Liver (tissue), 3 donors: ENCODE measurements at regions not wholly inside any gene's neighbourhood (a gene's known extent, or its start where the extent isn't known, plus 50 kb on each side); places are given as distances from the start of the nearest gene placed in this dataset.

Experiments
- GABPA ChIP-seq, 2 donors: IDR thresholded peaks in 1 of 2; conservative IDR thresholded peaks in 1 of 2; 2 replicates each; pipeline ENCODE4 v1.6.1; 2016; ENCODE audit warnings: antibody characterized with exemption in 2 of 2, mild to moderate bottlenecking in 1 of 2, moderate library complexity in 1 of 2
- TF ChIP-seq, protein P1 (sequence below): fragments of 150-350 bp; IDR thresholded peaks from 2 replicates; pipeline ENCODE4 v1.5.1; 2017; ENCODE audit warnings: improper control_type of control experiment, low read depth, low read length; ENCODE audit not compliant: missing input control
- TF ChIP-seq, protein P2 (sequence below): IDR thresholded peaks from 2 replicates; pipeline ENCODE4 v1.6.1; 2016; ENCODE audit warnings: antibody characterized with exemption, mild to moderate bottlenecking
- donor health status: healthy.
- donor health status: healthy.

DNA sequence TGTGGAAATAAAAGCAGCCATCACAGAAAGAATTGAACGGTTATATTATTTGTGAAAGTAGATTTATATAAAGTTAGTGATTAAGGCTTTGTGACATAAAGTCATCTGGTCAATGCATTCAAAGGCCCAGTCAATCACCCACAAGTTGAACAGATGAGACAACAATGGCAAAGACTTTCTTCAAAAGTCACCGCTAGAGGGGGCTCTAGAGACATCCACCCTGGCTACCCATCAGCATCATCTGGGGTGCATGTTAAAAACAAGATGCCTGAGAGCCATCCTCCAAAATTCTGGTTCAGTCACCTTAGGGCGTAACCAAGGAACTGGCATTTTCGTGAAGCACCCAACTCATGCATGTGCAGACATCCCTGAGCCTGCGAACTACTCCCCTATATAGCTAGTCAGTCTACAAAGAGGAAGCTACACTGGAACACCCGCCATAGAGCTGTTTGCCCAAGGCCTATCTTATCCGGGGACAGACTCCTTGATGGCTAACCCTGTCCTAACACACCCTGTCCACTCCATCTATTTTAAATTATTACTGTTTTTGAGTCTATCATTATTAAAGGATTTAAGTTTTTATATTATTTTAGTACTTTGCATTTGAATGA lies 970.5 kb downstream of the UQCRFS1 start:
- TF ChIP-seq, protein P1, sequence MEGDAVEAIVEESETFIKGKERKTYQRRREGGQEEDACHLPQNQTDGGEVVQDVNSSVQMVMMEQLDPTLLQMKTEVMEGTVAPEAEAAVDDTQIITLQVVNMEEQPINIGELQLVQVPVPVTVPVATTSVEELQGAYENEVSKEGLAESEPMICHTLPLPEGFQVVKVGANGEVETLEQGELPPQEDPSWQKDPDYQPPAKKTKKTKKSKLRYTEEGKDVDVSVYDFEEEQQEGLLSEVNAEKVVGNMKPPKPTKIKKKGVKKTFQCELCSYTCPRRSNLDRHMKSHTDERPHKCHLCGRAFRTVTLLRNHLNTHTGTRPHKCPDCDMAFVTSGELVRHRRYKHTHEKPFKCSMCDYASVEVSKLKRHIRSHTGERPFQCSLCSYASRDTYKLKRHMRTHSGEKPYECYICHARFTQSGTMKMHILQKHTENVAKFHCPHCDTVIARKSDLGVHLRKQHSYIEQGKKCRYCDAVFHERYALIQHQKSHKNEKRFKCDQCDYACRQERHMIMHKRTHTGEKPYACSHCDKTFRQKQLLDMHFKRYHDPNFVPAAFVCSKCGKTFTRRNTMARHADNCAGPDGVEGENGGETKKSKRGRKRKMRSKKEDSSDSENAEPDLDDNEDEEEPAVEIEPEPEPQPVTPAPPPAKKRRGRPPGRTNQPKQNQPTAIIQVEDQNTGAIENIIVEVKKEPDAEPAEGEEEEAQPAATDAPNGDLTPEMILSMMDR = peak; percentile 23
- no peak for TF ChIP-seq GABPA (IDR thresholded peaks at IDR 0.05 in 1 of 2, conservative IDR thresholded peaks at IDR 0.05 in 1 of 2)
- TF ChIP-seq, protein P2, sequence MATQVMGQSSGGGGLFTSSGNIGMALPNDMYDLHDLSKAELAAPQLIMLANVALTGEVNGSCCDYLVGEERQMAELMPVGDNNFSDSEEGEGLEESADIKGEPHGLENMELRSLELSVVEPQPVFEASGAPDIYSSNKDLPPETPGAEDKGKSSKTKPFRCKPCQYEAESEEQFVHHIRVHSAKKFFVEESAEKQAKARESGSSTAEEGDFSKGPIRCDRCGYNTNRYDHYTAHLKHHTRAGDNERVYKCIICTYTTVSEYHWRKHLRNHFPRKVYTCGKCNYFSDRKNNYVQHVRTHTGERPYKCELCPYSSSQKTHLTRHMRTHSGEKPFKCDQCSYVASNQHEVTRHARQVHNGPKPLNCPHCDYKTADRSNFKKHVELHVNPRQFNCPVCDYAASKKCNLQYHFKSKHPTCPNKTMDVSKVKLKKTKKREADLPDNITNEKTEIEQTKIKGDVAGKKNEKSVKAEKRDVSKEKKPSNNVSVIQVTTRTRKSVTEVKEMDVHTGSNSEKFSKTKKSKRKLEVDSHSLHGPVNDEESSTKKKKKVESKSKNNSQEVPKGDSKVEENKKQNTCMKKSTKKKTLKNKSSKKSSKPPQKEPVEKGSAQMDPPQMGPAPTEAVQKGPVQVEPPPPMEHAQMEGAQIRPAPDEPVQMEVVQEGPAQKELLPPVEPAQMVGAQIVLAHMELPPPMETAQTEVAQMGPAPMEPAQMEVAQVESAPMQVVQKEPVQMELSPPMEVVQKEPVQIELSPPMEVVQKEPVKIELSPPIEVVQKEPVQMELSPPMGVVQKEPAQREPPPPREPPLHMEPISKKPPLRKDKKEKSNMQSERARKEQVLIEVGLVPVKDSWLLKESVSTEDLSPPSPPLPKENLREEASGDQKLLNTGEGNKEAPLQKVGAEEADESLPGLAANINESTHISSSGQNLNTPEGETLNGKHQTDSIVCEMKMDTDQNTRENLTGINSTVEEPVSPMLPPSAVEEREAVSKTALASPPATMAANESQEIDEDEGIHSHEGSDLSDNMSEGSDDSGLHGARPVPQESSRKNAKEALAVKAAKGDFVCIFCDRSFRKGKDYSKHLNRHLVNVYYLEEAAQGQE = no peak
